ENCODE measurements at regions not wholly inside any gene's neighbourhood (a gene's known extent, or its start where the extent isn't known, plus 50 kb on each side); places are given as distances from the start of the nearest gene placed in this dataset.

DNA sequence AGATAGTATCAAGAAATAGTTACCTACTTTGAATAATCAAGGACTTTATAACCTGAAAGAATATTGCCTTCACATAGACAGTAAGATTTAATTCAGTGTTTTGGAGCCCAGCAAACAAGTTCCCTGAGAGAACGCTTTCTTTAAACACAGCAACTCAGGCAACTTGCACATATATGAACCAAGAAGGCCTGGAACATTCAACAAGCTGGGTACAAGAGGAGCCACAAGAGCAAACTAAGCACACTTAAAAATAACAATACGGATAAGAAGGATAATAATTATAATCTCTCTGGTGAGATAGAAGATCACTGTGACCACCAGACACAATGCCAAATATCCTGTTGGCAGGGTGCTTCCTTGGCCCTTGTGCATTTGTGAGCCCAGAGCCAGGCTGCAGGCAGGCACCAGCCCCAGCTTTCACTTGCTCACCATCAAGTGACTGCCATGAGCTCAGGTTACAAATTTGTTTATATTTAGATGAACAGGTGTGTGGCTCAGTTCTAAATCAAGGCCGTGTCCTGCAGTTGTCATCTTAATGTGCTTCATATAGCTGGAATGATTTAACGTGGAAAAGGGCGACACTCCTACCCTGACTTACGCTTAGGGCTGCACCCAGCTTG lies 446.6 kb downstream of the IRS1 start:
- Mint-ChIP-seq H3K36me3 (ENCODE audit: low read depth) (no peaks in the 10 kb centered on the region), H3K4me3 (ENCODE audit: low read depth) (no peak overlapping the region), H3K27ac (no peak overlapping the region), H3K27me3 (ENCODE audit: low read depth) (peaks cover 1% of the 10 kb centered on the region), H3K9me3 (no peaks in the 10 kb centered on the region), H3K4me1 (ENCODE audit: low read depth) (no peaks in the 10 kb centered on the region)
- DNase-seq (ENCODE audit: low spot score), result no peak
- intact Hi-C loops (cut with micrococcal nuclease), result loop anchor here (10.0 kb wide), 1 partner anchor 452 kb away; no protein-coding TSS in a partner anchor

DNA sequence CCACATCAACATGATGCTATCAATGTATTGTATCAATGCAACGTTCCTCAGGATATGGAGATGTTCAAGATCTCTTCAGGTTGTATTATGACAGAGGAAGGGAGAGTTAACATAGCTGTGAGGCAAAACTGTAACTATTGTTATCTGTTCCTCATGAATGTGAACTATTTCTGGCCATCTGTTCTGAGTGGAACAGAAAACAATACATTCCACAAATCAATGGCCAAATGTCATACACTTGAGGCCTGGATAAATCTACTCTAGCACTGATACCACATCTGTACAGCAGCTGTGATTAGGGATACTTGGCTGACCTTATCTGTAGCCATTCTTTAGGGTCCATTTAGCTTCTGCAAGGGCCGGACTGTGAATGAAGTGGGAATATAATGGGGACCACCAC lies 447.9 kb downstream of the IRS1 start:
- no peak overlapping the region for H3K27ac Mint-ChIP-seq
- no peak for DNase-seq (ENCODE audit: low spot score)
- H3K36me3 Mint-ChIP-seq (ENCODE audit: low read depth), result no peaks in the 10 kb centered on the region
- intact Hi-C loops (cut with micrococcal nuclease), result loop anchor here (10.0 kb wide), 1 partner anchor 453 kb away; no protein-coding TSS in a partner anchor
- no peak overlapping the region for H3K4me3 Mint-ChIP-seq (ENCODE audit: low read depth)
- H3K9me3 Mint-ChIP-seq, result no peaks in the 10 kb centered on the region
- H3K4me1 Mint-ChIP-seq (ENCODE audit: low read depth), result no peaks in the 10 kb centered on the region
- H3K27me3 Mint-ChIP-seq (ENCODE audit: low read depth), result peaks cover 1% of the 10 kb centered on the region

DNA sequence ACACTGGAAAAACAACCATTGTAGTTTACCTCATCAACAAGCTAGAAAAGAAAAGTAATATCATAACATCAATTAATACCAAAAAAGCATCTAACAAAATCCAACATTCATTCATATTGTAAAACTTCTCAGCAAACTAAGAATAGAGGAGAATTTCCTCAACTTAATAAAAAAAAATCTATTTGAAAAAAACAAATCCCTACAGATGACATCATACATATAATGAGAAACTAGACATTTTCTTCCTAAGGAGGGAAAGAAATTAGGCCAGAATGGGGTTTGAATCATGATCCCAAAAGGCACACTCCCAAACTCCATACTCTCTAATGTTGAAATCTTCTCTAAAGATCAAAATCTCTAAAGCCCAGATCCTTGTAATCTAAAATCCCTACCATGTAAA lies 460.0 kb downstream of the IRS1 start:
- Mint-ChIP-seq H3K9me3 (no peaks in the 10 kb centered on the region), H3K27ac (no peak overlapping the region), H3K36me3 (ENCODE audit: low read depth) (no peaks in the 10 kb centered on the region), H3K27me3 (ENCODE audit: low read depth) (peaks cover 4% of the 10 kb centered on the region), H3K4me1 (ENCODE audit: low read depth) (no peaks in the 10 kb centered on the region), H3K4me3 (ENCODE audit: low read depth) (no peak overlapping the region)
- intact Hi-C loops (cut with micrococcal nuclease), result no loop called here
- no peak for DNase-seq (ENCODE audit: low spot score)

DNA sequence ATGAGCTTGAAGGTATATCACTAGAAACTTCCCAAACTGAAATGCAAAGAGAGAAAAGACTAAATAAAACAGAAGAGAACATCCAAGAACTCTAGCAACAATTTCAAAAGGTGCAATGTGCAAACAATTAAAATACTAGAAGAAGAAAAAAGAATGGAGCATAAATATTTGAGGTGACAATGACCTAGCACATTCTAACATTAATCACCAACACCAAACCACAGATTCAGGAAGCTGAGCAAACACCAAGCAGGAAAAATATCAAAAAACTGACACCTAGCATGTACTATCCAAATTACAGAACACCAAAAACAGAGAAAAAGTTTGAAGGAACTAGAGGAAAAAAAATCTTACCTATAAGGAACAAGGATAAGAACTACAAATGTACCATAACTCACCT lies 460.8 kb downstream of the IRS1 start:
- Mint-ChIP-seq H3K9me3 (no peaks in the 10 kb centered on the region), H3K27me3 (ENCODE audit: low read depth) (peaks cover 4% of the 10 kb centered on the region), H3K27ac (no peak overlapping the region), H3K36me3 (ENCODE audit: low read depth) (no peaks in the 10 kb centered on the region), H3K4me3 (ENCODE audit: low read depth) (no peak overlapping the region), H3K4me1 (ENCODE audit: low read depth) (no peaks in the 10 kb centered on the region)
- intact Hi-C loops (cut with micrococcal nuclease), result no loop called here
- DNase-seq (ENCODE audit: low spot score), result no peak

DNA sequence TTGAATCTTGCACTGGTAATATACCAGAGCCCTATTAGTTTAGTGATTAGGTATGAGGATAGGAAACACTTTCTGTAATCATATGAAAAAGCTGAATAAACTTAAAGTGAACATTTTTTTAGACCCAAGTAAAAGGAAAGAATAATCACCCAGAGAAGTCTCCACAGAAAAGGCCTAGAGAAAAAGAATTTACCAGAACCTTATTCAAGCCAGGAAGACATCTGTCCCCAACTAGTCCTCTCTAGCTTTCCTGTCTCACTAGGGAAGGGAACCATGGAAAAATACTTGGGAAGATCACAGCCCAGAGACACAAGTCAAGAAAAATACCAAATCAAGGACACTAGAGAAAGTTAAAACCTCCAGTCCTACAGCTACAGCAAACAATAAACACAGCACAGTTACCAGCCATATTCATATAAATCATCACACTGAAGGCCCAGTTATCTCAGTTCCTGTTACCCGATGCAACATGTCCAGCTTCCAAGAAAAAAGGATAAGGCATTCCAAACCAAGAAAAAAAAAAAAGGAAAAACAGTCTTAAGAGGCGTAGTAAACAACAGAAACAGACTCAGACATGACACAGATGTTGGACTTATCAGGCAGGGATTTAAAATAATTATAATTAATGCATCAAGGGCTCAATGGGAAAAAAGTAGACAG lies 461.5 kb downstream of the IRS1 start:
- peaks cover 4% of the 10 kb centered on the region for H3K27me3 Mint-ChIP-seq (ENCODE audit: low read depth)
- H3K27ac Mint-ChIP-seq, result no peak overlapping the region
- no peaks in the 10 kb centered on the region for H3K36me3 Mint-ChIP-seq (ENCODE audit: low read depth)
- no peaks in the 10 kb centered on the region for H3K9me3 Mint-ChIP-seq
- no peak overlapping the region for H3K4me3 Mint-ChIP-seq (ENCODE audit: low read depth)
- no peak for DNase-seq (ENCODE audit: low spot score)
- intact Hi-C loops (cut with micrococcal nuclease), result no loop called here
- H3K4me1 Mint-ChIP-seq (ENCODE audit: low read depth), result no peaks in the 10 kb centered on the region

DNA sequence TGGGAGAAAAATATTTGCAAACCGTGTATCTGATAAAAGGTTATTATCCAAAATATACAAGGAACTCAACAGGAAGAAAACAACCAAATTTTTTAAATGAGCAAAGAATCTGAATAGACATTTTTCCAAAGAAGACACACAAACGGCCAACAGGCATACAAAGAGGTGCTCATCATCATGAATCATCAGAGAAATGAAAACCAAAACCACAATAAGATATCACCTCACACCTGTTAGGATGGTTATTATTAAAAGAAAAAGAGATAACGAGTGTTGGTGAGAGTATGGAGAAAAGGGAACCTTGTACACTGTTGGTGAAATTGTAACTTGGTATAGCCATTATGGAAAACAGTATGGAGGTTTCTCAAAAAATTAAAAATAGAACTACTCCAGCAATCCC lies 463.3 kb downstream of the IRS1 start:
- Mint-ChIP-seq H3K9me3 (no peaks in the 10 kb centered on the region), H3K27me3 (ENCODE audit: low read depth) (peaks cover 4% of the 10 kb centered on the region), H3K27ac (no peak overlapping the region), H3K4me3 (ENCODE audit: low read depth) (no peak overlapping the region), H3K36me3 (ENCODE audit: low read depth) (no peaks in the 10 kb centered on the region), H3K4me1 (ENCODE audit: low read depth) (no peaks in the 10 kb centered on the region)
- intact Hi-C loops (cut with micrococcal nuclease), result no loop called here
- no peak for DNase-seq (ENCODE audit: low spot score)

DNA sequence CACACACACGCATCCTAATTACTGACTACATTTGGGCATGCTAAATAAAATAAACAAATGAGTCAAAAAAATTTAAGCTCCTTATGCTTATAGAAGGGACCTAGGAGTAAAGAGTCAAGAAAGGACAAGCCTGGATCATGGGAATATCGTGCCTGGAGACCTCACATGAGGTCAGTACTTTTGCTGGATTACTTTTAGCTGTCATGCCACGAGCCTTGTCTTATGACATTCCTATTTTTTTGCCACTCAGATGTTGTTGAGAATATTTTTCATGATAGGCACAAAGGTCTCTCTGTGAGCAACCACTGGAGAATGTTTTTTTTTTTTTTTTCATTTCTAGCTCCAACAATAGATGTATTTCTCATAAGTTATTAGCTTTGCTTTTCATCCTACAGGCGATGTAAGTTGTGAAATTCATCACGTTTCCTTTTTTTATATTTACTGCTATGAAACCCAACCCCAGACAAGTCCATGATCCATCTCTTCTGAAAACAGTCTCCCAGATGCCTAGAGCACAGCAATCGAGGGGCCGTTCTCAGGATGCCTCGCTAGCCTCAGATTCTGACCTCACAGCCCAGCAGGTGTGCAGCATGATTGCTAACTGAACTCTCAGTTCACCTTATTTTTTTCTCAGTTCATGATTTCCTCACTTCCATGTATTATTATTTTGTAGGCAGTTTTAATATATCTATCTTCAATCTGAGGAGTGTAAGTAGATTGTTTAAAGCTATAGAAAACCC lies 464.5 kb downstream of the IRS1 start:
- H3K27ac Mint-ChIP-seq, result no peak overlapping the region
- H3K27me3 Mint-ChIP-seq (ENCODE audit: low read depth), result peaks cover 4% of the 10 kb centered on the region
- intact Hi-C loops (cut with micrococcal nuclease), result no loop called here
- DNase-seq (ENCODE audit: low spot score), result no peak
- no peaks in the 10 kb centered on the region for H3K9me3 Mint-ChIP-seq
- H3K4me3 Mint-ChIP-seq (ENCODE audit: low read depth), result no peak overlapping the region
- H3K4me1 Mint-ChIP-seq (ENCODE audit: low read depth), result no peaks in the 10 kb centered on the region
- no peaks in the 10 kb centered on the region for H3K36me3 Mint-ChIP-seq (ENCODE audit: low read depth)

DNA sequence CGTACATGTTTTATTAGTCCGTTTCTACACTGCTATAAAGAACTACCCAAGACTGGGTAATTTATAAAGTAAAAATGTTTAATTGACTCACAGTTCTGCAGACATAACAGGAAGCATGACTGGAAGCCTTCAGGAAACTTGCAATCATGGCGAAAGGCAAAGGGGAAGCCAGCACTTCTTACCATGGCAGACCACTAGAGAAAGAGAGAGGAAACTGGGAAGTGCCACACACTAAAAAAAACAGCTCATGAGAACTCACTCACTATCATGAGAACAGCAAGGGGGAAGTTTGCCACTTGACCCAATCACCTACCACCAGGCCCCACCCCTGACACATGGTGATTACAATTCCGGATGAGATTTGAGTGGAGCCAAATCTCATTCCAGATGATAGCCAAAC lies 466.2 kb downstream of the IRS1 start:
- intact Hi-C loops (cut with micrococcal nuclease), result no loop called here
- no peaks in the 10 kb centered on the region for H3K36me3 Mint-ChIP-seq (ENCODE audit: low read depth)
- H3K4me3 Mint-ChIP-seq (ENCODE audit: low read depth), result no peak overlapping the region
- H3K4me1 Mint-ChIP-seq (ENCODE audit: low read depth), result no peaks in the 10 kb centered on the region
- DNase-seq (ENCODE audit: low spot score), result no peak
- H3K27me3 Mint-ChIP-seq (ENCODE audit: low read depth), result peaks cover 4% of the 10 kb centered on the region
- no peaks in the 10 kb centered on the region for H3K9me3 Mint-ChIP-seq
- no peak overlapping the region for H3K27ac Mint-ChIP-seq

DNA sequence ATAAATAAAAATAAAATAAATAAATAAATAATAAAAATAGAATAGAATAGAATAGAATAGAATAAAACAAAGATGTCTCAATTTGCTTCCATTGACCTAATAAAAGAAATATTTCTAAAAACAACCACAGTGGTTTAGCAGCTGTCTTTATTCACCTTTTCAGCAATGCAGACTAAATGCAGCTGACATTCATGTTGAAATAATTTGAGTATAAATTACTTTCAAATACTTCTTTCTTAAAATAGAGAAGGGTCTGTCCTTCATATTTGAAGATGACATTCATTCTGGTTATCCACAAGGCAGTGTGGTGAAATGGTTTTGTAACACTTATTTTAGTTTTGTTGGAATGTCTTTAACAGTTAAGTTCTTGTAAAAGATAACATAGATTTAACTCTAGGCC lies 469.4 kb downstream of the IRS1 start:
- Mint-ChIP-seq H3K9me3 (no peaks in the 10 kb centered on the region), H3K36me3 (ENCODE audit: low read depth) (no peaks in the 10 kb centered on the region), H3K4me1 (ENCODE audit: low read depth) (no peaks in the 10 kb centered on the region), H3K27ac (no peak overlapping the region), H3K27me3 (ENCODE audit: low read depth) (no peaks in the 10 kb centered on the region), H3K4me3 (ENCODE audit: low read depth) (no peak overlapping the region)
- intact Hi-C loops (cut with micrococcal nuclease), result no loop called here
- DNase-seq (ENCODE audit: low spot score), result no peak

DNA sequence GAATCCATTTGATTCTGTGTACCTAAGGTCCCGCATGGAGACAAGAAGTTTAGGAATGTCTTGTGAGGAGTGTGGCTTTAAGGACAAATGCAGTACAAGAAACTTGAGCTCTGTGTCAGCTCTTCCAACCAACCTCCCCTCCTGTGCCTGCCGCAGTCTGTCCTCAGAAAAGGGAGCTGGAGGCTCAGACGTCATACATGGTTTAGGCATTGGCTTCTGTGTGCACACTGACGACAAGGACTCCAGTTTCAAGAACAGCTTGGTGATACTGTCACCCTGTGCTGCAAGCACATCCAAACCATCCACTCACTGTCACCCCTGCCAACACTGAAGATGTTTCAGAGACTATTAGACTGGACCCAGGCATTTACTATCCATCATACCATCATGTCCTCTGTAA lies 470.4 kb downstream of the IRS1 start:
- no peaks in the 10 kb centered on the region for H3K9me3 Mint-ChIP-seq
- no peak for DNase-seq (ENCODE audit: low spot score)
- intact Hi-C loops (cut with micrococcal nuclease), result no loop called here
- no peaks in the 10 kb centered on the region for H3K36me3 Mint-ChIP-seq (ENCODE audit: low read depth)
- no peak overlapping the region for H3K27ac Mint-ChIP-seq
- no peaks in the 10 kb centered on the region for H3K4me1 Mint-ChIP-seq (ENCODE audit: low read depth)
- no peak overlapping the region for H3K4me3 Mint-ChIP-seq (ENCODE audit: low read depth)
- H3K27me3 Mint-ChIP-seq (ENCODE audit: low read depth), result no peaks in the 10 kb centered on the region

DNA sequence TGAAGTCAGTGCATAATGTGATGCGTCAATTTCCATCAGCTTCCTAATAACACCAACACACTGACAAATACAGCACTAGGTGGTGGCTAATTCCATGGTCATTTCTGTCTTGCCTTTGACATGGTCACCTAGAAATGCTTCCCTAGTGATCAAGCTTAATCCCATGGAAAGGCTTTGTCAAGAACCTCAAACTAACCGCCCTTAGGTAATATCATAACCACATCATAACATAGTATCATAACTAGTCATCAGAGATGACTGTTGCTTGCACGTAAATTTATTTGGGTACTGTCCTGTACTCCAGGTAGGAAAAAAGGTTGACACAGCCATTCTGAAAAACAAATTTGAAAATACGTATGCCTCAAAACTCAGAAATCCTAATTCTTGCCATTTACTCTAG lies 471.8 kb downstream of the IRS1 start:
- Mint-ChIP-seq H3K36me3 (ENCODE audit: low read depth) (no peaks in the 10 kb centered on the region), H3K4me3 (ENCODE audit: low read depth) (no peak overlapping the region), H3K9me3 (no peaks in the 10 kb centered on the region), H3K27me3 (ENCODE audit: low read depth) (no peaks in the 10 kb centered on the region), H3K27ac (no peak overlapping the region), H3K4me1 (ENCODE audit: low read depth) (no peaks in the 10 kb centered on the region)
- no peak for DNase-seq (ENCODE audit: low spot score)
- intact Hi-C loops (cut with micrococcal nuclease), result no loop called here

DNA sequence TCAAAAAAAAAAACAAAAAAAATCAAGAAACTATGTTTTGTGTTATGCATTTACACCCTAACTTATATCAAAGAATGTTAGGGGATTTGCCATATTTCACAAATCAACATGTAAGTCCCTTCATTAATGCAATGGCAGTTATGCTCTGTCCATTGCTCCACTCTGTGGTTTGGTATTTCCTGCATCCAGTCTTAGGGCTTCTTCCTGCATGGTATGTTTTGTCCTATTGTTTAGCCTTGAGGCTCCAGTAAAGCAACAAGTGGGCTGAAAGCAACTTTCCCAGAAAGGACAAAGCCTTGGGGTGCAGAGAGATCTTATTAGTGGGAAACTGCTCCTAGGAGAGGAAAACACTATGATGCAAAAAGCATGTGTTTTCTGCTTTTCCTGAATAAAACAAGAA lies 474.1 kb downstream of the IRS1 start:
- Mint-ChIP-seq H3K36me3 (ENCODE audit: low read depth) (no peaks in the 10 kb centered on the region), H3K4me1 (ENCODE audit: low read depth) (no peaks in the 10 kb centered on the region), H3K27ac (no peak overlapping the region), H3K4me3 (ENCODE audit: low read depth) (no peak overlapping the region), H3K27me3 (ENCODE audit: low read depth) (no peaks in the 10 kb centered on the region), H3K9me3 (no peaks in the 10 kb centered on the region)
- intact Hi-C loops (cut with micrococcal nuclease), result no loop called here
- no peak for DNase-seq (ENCODE audit: low spot score)
